Colonic mucosa (tissue), 4 donors: ENCODE measurements at regions not wholly inside any gene's neighbourhood (a gene's known extent, or its start where the extent isn't known, plus 50 kb on each side); places are given as distances from the start of the nearest gene placed in this dataset.

Source experiments
- DNase-seq: peaks from one replicate; pipeline ENCODE4 v3.0.0-alpha.2; 2020
- H3K27ac ChIP-seq: fragments of 200-600 bp; one replicate; pipeline ENCODE4 v1.8.0; 2021
- H3K27me3 ChIP-seq: fragments of 200-600 bp; one replicate; pipeline ENCODE4 v1.8.0; 2021
- H3K36me3 ChIP-seq: fragments of 200-600 bp; one replicate; pipeline ENCODE4 v1.8.0; 2021
- H3K4me1 ChIP-seq: fragments of 200-600 bp; one replicate; pipeline ENCODE4 v1.8.0; 2021; ENCODE audit warnings: mild to moderate bottlenecking
- H3K4me3 ChIP-seq: fragments of 200-600 bp; one replicate; pipeline ENCODE4 v1.8.0; 2021
- H3K9ac ChIP-seq, 2 donors: one replicate each; pipeline ENCODE4 v1.7.0; 2013; ENCODE audit warnings: control low read depth in 2 of 2, low read depth in 2 of 2, low read length in 2 of 2
- H3K9me3 ChIP-seq: fragments of 200-600 bp; one replicate; pipeline ENCODE4 v1.8.0; 2021
- CTCF ChIP-seq: fragments of 200-600 bp; IDR thresholded peaks from one replicate; pipeline ENCODE4 v1.8.0; 2022; ENCODE audit warnings: antibody characterized with exemption, mild to moderate bottlenecking
- intact Hi-C: fragments of 100-400 bp; cut with DNase I; formaldehyde crosslinking; loops from one replicate; pipeline ENCODE4 v1.14.1; 2022
- donor health status: healthy.
- donor health status: DM: no; HTN: no; CAD: no.
- donor health status: DM: no; HTN: no; CAD: no.

- intact Hi-C loops = loop anchor here (5.0 kb wide), 1 partner anchor 257 kb away; no protein-coding TSS in a partner anchor
These were observed 65.9 kb upstream of the C7orf33 start for GRCh38 chr7:148524479-148525224.

GRCh38 chr7:148527717-148528168, 62.8 kb upstream of the C7orf33 start:
- intact Hi-C loops = loop anchor here (2.0 to 5.0 kb wide), 2 partner anchors 23 to 260 kb away; no protein-coding TSS in a partner anchor
- Histone ChIP-seq H3K4me3 (no peak overlapping the region), H3K4me1 (no peaks in the 10 kb centered on the region), H3K36me3 (no peaks in the 10 kb centered on the region), H3K9me3 (no peaks in the 10 kb centered on the region), H3K9ac (no peak overlapping the region), H3K27ac (no peak overlapping the region), H3K27me3 (no peaks in the 10 kb centered on the region)
- peak; percentile 85 for DNase-seq
- peak; percentile 53 for TF ChIP-seq CTCF

More at GRCh38 chr7:148524479-148525224, 65.9 kb upstream of the C7orf33 start:
- Histone ChIP-seq H3K9me3 (no peaks in the 10 kb centered on the region), H3K4me3 (no peak overlapping the region), H3K27ac (no peak overlapping the region), H3K4me1 (no peaks in the 10 kb centered on the region), H3K36me3 (no peaks in the 10 kb centered on the region), H3K9ac (no peak overlapping the region), H3K27me3 (no peaks in the 10 kb centered on the region)
- no peak for TF ChIP-seq CTCF
- DNase-seq = no peak

- H3K4me1 ChIP-seq = no peaks in the 10 kb centered on the region
- intact Hi-C loops = no loop called here
- H3K27ac ChIP-seq = no peak overlapping the region
- H3K9me3 ChIP-seq = no peaks in the 10 kb centered on the region
- no peaks in the 10 kb centered on the region for H3K27me3 ChIP-seq
- H3K9ac ChIP-seq = no peak overlapping the region
- H3K4me3 ChIP-seq = no peak overlapping the region
- no peaks in the 10 kb centered on the region for H3K36me3 ChIP-seq
- DNase-seq = no peak
- no peak for TF ChIP-seq CTCF
These were observed 55.3 kb upstream of the C7orf33 start for GRCh38 chr7:148535217-148535616.

GRCh38 chr7:148537435-148537834, 53.1 kb upstream of the C7orf33 start:
- Histone ChIP-seq H3K4me3 (no peak overlapping the region), H3K4me1 (no peaks in the 10 kb centered on the region), H3K36me3 (no peaks in the 10 kb centered on the region), H3K9me3 (no peaks in the 10 kb centered on the region), H3K27ac (no peak overlapping the region), H3K27me3 (no peaks in the 10 kb centered on the region), H3K9ac (no peak overlapping the region)
- DNase-seq = no peak
- intact Hi-C loops = no loop called here
- no peak for TF ChIP-seq CTCF

- H3K27ac ChIP-seq = no peak overlapping the region
- H3K4me1 ChIP-seq = no peaks in the 10 kb centered on the region
- H3K36me3 ChIP-seq = no peaks in the 10 kb centered on the region
- H3K27me3 ChIP-seq = no peaks in the 10 kb centered on the region
- H3K4me3 ChIP-seq = no peak overlapping the region
- DNase-seq = no peak
- TF ChIP-seq CTCF = no peak
- intact Hi-C loops = no loop called here
- H3K9ac ChIP-seq = no peak overlapping the region
- no peaks in the 10 kb centered on the region for H3K9me3 ChIP-seq
These were observed 50.4 kb upstream of the C7orf33 start for GRCh38 chr7:148540041-148540738.
